Chondrocyte (in vitro differentiated cells): ENCODE measurements at regions not wholly inside any gene's neighbourhood (a gene's known extent, or its start where the extent isn't known, plus 50 kb on each side); places are given as distances from the start of the nearest gene placed in this dataset.

Experiments used
- DNase-seq: peaks from one replicate; pipeline ENCODE4 v3.0.0; 2021; ENCODE audit warnings: mixed read lengths, low spot score
- H3K27ac Mint-ChIP-seq: one replicate; pipeline ENCODE4 v1.8.0; 2021; ENCODE audit warnings: mild to moderate bottlenecking, moderate library complexity, mixed read lengths; ENCODE audit not compliant: unreplicated experiment
- H3K27me3 Mint-ChIP-seq: 2 replicates; pipeline ENCODE4 v1.8.0; 2021; ENCODE audit warnings: low read depth, mixed read lengths
- H3K36me3 Mint-ChIP-seq: 2 replicates; pipeline ENCODE4 v1.8.0; 2021; ENCODE audit warnings: low read depth, mixed read lengths
- H3K4me1 Mint-ChIP-seq: 2 replicates; pipeline ENCODE4 v1.8.0; 2021; ENCODE audit warnings: low read depth, mild to moderate bottlenecking, mixed read lengths
- H3K4me3 Mint-ChIP-seq: one replicate; pipeline ENCODE4 v1.8.0; 2021; ENCODE audit warnings: mild to moderate bottlenecking, moderate library complexity, mixed read lengths; ENCODE audit not compliant: unreplicated experiment
- H3K9me3 Mint-ChIP-seq: 2 replicates; pipeline ENCODE4 v1.8.0; 2021; ENCODE audit warnings: low read depth, mixed read lengths
- CTCF ChIP-seq: fragments of 200-600 bp; sonication (generic); IDR thresholded peaks from 2 replicates; pipeline ENCODE4 v1.5.0; 2021; ENCODE audit warnings: antibody characterized with exemption, mild to moderate bottlenecking, moderate library complexity

GRCh38 chr2:103459283-103459682 is 697.5 kb downstream of the TMEM182 start:
- DNase-seq, result no peak
- no peaks in the 10 kb centered on the region for H3K36me3 Mint-ChIP-seq
- H3K27me3 Mint-ChIP-seq, result peaks cover 11% of the 10 kb centered on the region
- H3K9me3 Mint-ChIP-seq, result no peaks in the 10 kb centered on the region
- peak; percentile 29 for TF ChIP-seq CTCF
- H3K4me3 Mint-ChIP-seq, result no peak overlapping the region
- H3K27ac Mint-ChIP-seq, result no peak overlapping the region
- H3K4me1 Mint-ChIP-seq, result no peaks in the 10 kb centered on the region

- DNase-seq, result no peak
- Mint-ChIP-seq H3K27me3 (peaks cover 5% of the 10 kb centered on the region), H3K9me3 (no peaks in the 10 kb centered on the region), H3K36me3 (no peaks in the 10 kb centered on the region), H3K27ac (no peak overlapping the region), H3K4me1 (no peaks in the 10 kb centered on the region), H3K4me3 (no peak overlapping the region)
- no peak for TF ChIP-seq CTCF
Observed at GRCh38 chr2:103462101-103462500, 700.3 kb downstream of the TMEM182 start.

GRCh38 chr2:103462712-103463111 is 700.9 kb downstream of the TMEM182 start:
- H3K9me3 Mint-ChIP-seq, result no peaks in the 10 kb centered on the region
- H3K27me3 Mint-ChIP-seq, result peaks cover 2% of the 10 kb centered on the region
- no peaks in the 10 kb centered on the region for H3K36me3 Mint-ChIP-seq
- no peak for DNase-seq
- no peak overlapping the region for H3K4me3 Mint-ChIP-seq
- no peaks in the 10 kb centered on the region for H3K4me1 Mint-ChIP-seq
- no peak overlapping the region for H3K27ac Mint-ChIP-seq
- TF ChIP-seq CTCF, result no peak

- Mint-ChIP-seq H3K4me1 (no peaks in the 10 kb centered on the region), H3K9me3 (peaks cover 3% of the 10 kb centered on the region), H3K36me3 (no peaks in the 10 kb centered on the region), H3K27ac (no peak overlapping the region), H3K4me3 (no peak overlapping the region), H3K27me3 (peaks cover 2% of the 10 kb centered on the region)
- TF ChIP-seq CTCF, result no peak
- DNase-seq, result no peak
Observed at GRCh38 chr2:103464831-103465230, 703.0 kb downstream of the TMEM182 start.

GRCh38 chr2:103469800-103470199 is 708.0 kb downstream of the TMEM182 start:
- H3K9me3 Mint-ChIP-seq, result peaks cover 5% of the 10 kb centered on the region

More at GRCh38 chr2:103469800-103470199, 708.0 kb downstream of the TMEM182 start:
- DNase-seq, result no peak
- Mint-ChIP-seq H3K36me3 (no peaks in the 10 kb centered on the region), H3K4me3 (no peak overlapping the region), H3K4me1 (no peaks in the 10 kb centered on the region), H3K27me3 (no peaks in the 10 kb centered on the region), H3K27ac (no peak overlapping the region)
- no peak for TF ChIP-seq CTCF
